ENCODE measurements at regions not wholly inside any gene's neighbourhood (a gene's known extent, or its start where the extent isn't known, plus 50 kb on each side); places are given as distances from the start of the nearest gene placed in this dataset.
"Not testable (repeated sequence)": the region's sequence is repeated elsewhere in the genome, so short reads cannot be mapped to it uniquely, and the experiment has no call there.

GRCh38 chr6:21922086-21922485, 328.5 kb downstream of the SOX4 start:
- H3K27me3 Mint-ChIP-seq, result no peaks in the 10 kb centered on the region
- peaks cover 9% of the 10 kb centered on the region for H3K9me3 Mint-ChIP-seq
- H3K36me3 Mint-ChIP-seq, result peaks cover 6% of the 10 kb centered on the region
- DNase-seq (ENCODE audit: low spot score) (no peak), ATAC-seq (no peak)
- no peak overlapping the region for H3K27ac Mint-ChIP-seq
- H3K4me1 Mint-ChIP-seq (ENCODE audit: low read depth in 2 of 2), result peaks cover 0 to 10% of the 10 kb centered on the region in 2 donors
- no peak overlapping the region for H3K4me3 Mint-ChIP-seq

- no peak overlapping the region for H3K4me3 Mint-ChIP-seq
- peaks cover 0 to 13% of the 10 kb centered on the region in 2 donors for H3K4me1 Mint-ChIP-seq (ENCODE audit: low read depth in 2 of 2)
- no peak overlapping the region for H3K27ac Mint-ChIP-seq
- no peak for ATAC-seq
- no peak for DNase-seq (ENCODE audit: low spot score)
- H3K9me3 Mint-ChIP-seq, result peaks cover 12% of the 10 kb centered on the region
- H3K36me3 Mint-ChIP-seq, result peaks cover 6% of the 10 kb centered on the region
- H3K27me3 Mint-ChIP-seq, result peaks cover 0 to 2% of the 10 kb centered on the region in 2 donors
Observed at GRCh38 chr6:21924002-21924401, 330.5 kb downstream of the SOX4 start.

GRCh38 chr6:21928827-21929226, 335.3 kb downstream of the SOX4 start:
- H3K36me3 Mint-ChIP-seq, result peaks cover 6% of the 10 kb centered on the region
- H3K4me3 Mint-ChIP-seq, result no peak overlapping the region
- H3K4me1 Mint-ChIP-seq (ENCODE audit: low read depth in 2 of 2), result peaks cover 0 to 24% of the 10 kb centered on the region in 2 donors

GRCh38 chr6:21931641-21932335, 338.2 kb downstream of the SOX4 start:
- no peak for DNase-seq (ENCODE audit: low spot score)
- peak; percentile 57 to 86 for ATAC-seq
- no peaks in the 10 kb centered on the region for H3K36me3 Mint-ChIP-seq
- peak overlapping the region; percentile 32 to 89 for H3K27ac Mint-ChIP-seq
- H3K4me3 Mint-ChIP-seq, result peak overlapping the region; percentile 8
- H3K4me1 Mint-ChIP-seq (ENCODE audit: low read depth in 2 of 2), result peaks cover 0 to 14% of the 10 kb centered on the region in 2 donors
- peaks cover 2% of the 10 kb centered on the region for H3K9me3 Mint-ChIP-seq
- peaks cover 0 to 2% of the 10 kb centered on the region in 2 donors for H3K27me3 Mint-ChIP-seq

More at GRCh38 chr6:21928827-21929226, 335.3 kb downstream of the SOX4 start:
- peaks cover 0 to 2% of the 10 kb centered on the region in 2 donors for H3K27me3 Mint-ChIP-seq
- peaks cover 12% of the 10 kb centered on the region for H3K9me3 Mint-ChIP-seq
- DNase-seq (ENCODE audit: low spot score), result no peak
- no peak overlapping the region for H3K27ac Mint-ChIP-seq
- no peak for ATAC-seq

GRCh38 chr6:21933351-21933750, 339.8 kb downstream of the SOX4 start:
- Mint-ChIP-seq H3K4me3 (no peak overlapping the region), H3K9me3 (peaks cover 2% of the 10 kb centered on the region), H3K4me1 (ENCODE audit: low read depth in 2 of 2) (peaks cover 0 to 11% of the 10 kb centered on the region in 2 donors), H3K27me3 (peaks cover 0 to 2% of the 10 kb centered on the region in 2 donors), H3K36me3 (no peaks in the 10 kb centered on the region), H3K27ac (no peak overlapping the region)
- no peak for ATAC-seq
- no peak for DNase-seq (ENCODE audit: low spot score)

- Mint-ChIP-seq H3K4me1 (ENCODE audit: low read depth in 2 of 2) (peaks cover 0 to 11% of the 10 kb centered on the region in 2 donors), H3K4me3 (no peak overlapping the region), H3K27me3 (no peaks in the 10 kb centered on the region)
Observed at GRCh38 chr6:21935142-21935541, 341.6 kb downstream of the SOX4 start.

GRCh38 chr6:21935561-21936028, 342.0 kb downstream of the SOX4 start:
- H3K4me1 Mint-ChIP-seq (ENCODE audit: low read depth in 2 of 2), result peaks cover 0 to 11% of the 10 kb centered on the region in 2 donors
- no peaks in the 10 kb centered on the region for H3K36me3 Mint-ChIP-seq
- no peak overlapping the region for H3K4me3 Mint-ChIP-seq
- DNase-seq (ENCODE audit: low spot score) (no peak), ATAC-seq (no peak)
- H3K27ac Mint-ChIP-seq, result no peak overlapping the region
- H3K9me3 Mint-ChIP-seq, result no peaks in the 10 kb centered on the region
- H3K27me3 Mint-ChIP-seq, result no peaks in the 10 kb centered on the region

More at GRCh38 chr6:21935142-21935541, 341.6 kb downstream of the SOX4 start:
- H3K9me3 Mint-ChIP-seq, result no peaks in the 10 kb centered on the region
- DNase-seq (ENCODE audit: low spot score) (no peak), ATAC-seq (no peak)
- H3K36me3 Mint-ChIP-seq, result no peaks in the 10 kb centered on the region
- no peak overlapping the region for H3K27ac Mint-ChIP-seq

- H3K4me3 Mint-ChIP-seq, result no peak overlapping the region
Observed at GRCh38 chr6:21937466-21937865, 343.9 kb downstream of the SOX4 start.

GRCh38 chr6:21939066-21939465, 345.5 kb downstream of the SOX4 start:
- H3K27ac Mint-ChIP-seq; H3K27me3 Mint-ChIP-seq; DNase-seq (ENCODE audit: low spot score); H3K4me1 Mint-ChIP-seq (ENCODE audit: low read depth in 2 of 2); H3K36me3 Mint-ChIP-seq; H3K4me3 Mint-ChIP-seq; ATAC-seq; H3K9me3 Mint-ChIP-seq: not testable (repeated sequence)

More at GRCh38 chr6:21937466-21937865, 343.9 kb downstream of the SOX4 start:
- no peak for ATAC-seq
- Mint-ChIP-seq H3K27me3 (no peaks in the 10 kb centered on the region), H3K9me3 (no peaks in the 10 kb centered on the region), H3K27ac (no peak overlapping the region), H3K4me1 (ENCODE audit: low read depth in 2 of 2) (no peaks in the 10 kb centered on the region), H3K36me3 (no peaks in the 10 kb centered on the region)
- DNase-seq (ENCODE audit: low spot score), result no peak

GRCh38 chr6:21941926-21942325, 348.4 kb downstream of the SOX4 start:
- DNase-seq (ENCODE audit: low spot score) (no peak), ATAC-seq (no peak)
- Mint-ChIP-seq H3K36me3 (no peaks in the 10 kb centered on the region), H3K9me3 (no peaks in the 10 kb centered on the region), H3K4me1 (ENCODE audit: low read depth in 2 of 2) (no peaks in the 10 kb centered on the region), H3K27ac (no peak overlapping the region), H3K4me3 (no peak overlapping the region), H3K27me3 (no peaks in the 10 kb centered on the region)

GRCh38 chr6:21942897-21943296, 349.3 kb downstream of the SOX4 start:
- Mint-ChIP-seq H3K27me3 (no peaks in the 10 kb centered on the region), H3K9me3 (no peaks in the 10 kb centered on the region), H3K27ac (no peak overlapping the region), H3K36me3 (no peaks in the 10 kb centered on the region), H3K4me3 (no peak overlapping the region), H3K4me1 (ENCODE audit: low read depth in 2 of 2) (no peaks in the 10 kb centered on the region)
- no peak for ATAC-seq
- no peak for DNase-seq (ENCODE audit: low spot score)

GRCh38 chr6:21946298-21946783, 350.5 kb downstream of the PRL start:
- no peaks in the 10 kb centered on the region for H3K9me3 Mint-ChIP-seq
- H3K27ac Mint-ChIP-seq, result no peak overlapping the region
- H3K27me3 Mint-ChIP-seq, result no peaks in the 10 kb centered on the region

GRCh38 chr6:21947227-21947626, 349.6 kb downstream of the PRL start:
- H3K27ac Mint-ChIP-seq; DNase-seq (ENCODE audit: low spot score); H3K4me1 Mint-ChIP-seq (ENCODE audit: low read depth in 2 of 2); ATAC-seq; H3K36me3 Mint-ChIP-seq; H3K4me3 Mint-ChIP-seq; H3K27me3 Mint-ChIP-seq; H3K9me3 Mint-ChIP-seq: not testable (repeated sequence)

More at GRCh38 chr6:21946298-21946783, 350.5 kb downstream of the PRL start:
- H3K4me1 Mint-ChIP-seq (ENCODE audit: low read depth in 2 of 2), result no peaks in the 10 kb centered on the region
- H3K36me3 Mint-ChIP-seq, result no peaks in the 10 kb centered on the region
- DNase-seq (ENCODE audit: low spot score) (no peak), ATAC-seq (no peak)
- no peak overlapping the region for H3K4me3 Mint-ChIP-seq

GRCh38 chr6:21947731-21948386, 349.0 kb downstream of the PRL start:
- H3K36me3 Mint-ChIP-seq, result no peaks in the 10 kb centered on the region
- H3K4me1 Mint-ChIP-seq (ENCODE audit: low read depth in 2 of 2), result no peaks in the 10 kb centered on the region
- no peak overlapping the region for H3K4me3 Mint-ChIP-seq
- ATAC-seq, result no peak
- H3K9me3 Mint-ChIP-seq, result no peaks in the 10 kb centered on the region
- H3K27ac Mint-ChIP-seq, result no peak overlapping the region
- H3K27me3 Mint-ChIP-seq, result no peaks in the 10 kb centered on the region
- DNase-seq (ENCODE audit: low spot score), result no peak

Measured in natural killer cell treated with Interleukin-12 subunit alpha and Interleukin-12 subunit beta and Interleukin-15 and Interleukin-18, amount 100 ng/mL, for 72 hours (primary cell).